CD4-positive, alpha-beta memory T cell (primary cell): ENCODE measurements at regions not wholly inside any gene's neighbourhood (a gene's known extent, or its start where the extent isn't known, plus 50 kb on each side); places are given as distances from the start of the nearest gene placed in this dataset.

Source experiments
- CTCF ChIA-PET: fragments of 350-600 bp; sonication (Branson Sonifier 250); formaldehyde crosslinking; loops from one replicate; lab custom pipeline; 2021; ENCODE audit warnings: inconsistent platforms; ENCODE audit not compliant: partially characterized antibody; lab: Charles Lee
- POLR2A ChIA-PET: fragments of 350-600 bp; sonication (Branson Sonifier 250); formaldehyde crosslinking; loops from one replicate; lab custom pipeline; 2021; ENCODE audit not compliant: partially characterized antibody; lab: Charles Lee
- DNase-seq, 5 donors: peaks; one replicate each; pipeline versions ENCODE4 v3.0.0 to v3.0.0-alpha.2; 2020 to 2022; ENCODE audit warnings: mixed read lengths in 1 of 5
- H3K27ac ChIP-seq: one replicate; pipeline ENCODE4 v1.7.0; 2013; ENCODE audit warnings: low read depth, low read length
- H3K27me3 ChIP-seq: 2 replicates; pipeline ENCODE4 v1.7.0; 2013; ENCODE audit warnings: mild to moderate bottlenecking, low read length, moderate library complexity; ENCODE audit not compliant: insufficient read depth
- H3K36me3 ChIP-seq: 2 replicates; pipeline ENCODE4 v1.7.0; 2013; ENCODE audit warnings: mild to moderate bottlenecking, low read length, moderate library complexity; ENCODE audit not compliant: insufficient read depth
- H3K4me1 ChIP-seq: 2 replicates; pipeline ENCODE4 v1.7.0; 2013; ENCODE audit warnings: mild to moderate bottlenecking, low read length, moderate library complexity; ENCODE audit not compliant: insufficient read depth
- H3K4me3 ChIP-seq, 2 donors: one replicate each; pipeline ENCODE4 v1.7.0; 2013; ENCODE audit warnings: low read length in 2 of 2, mild to moderate bottlenecking in 1 of 2
- H3K9me3 ChIP-seq, 2 donors: one replicate each; pipeline ENCODE4 v1.7.0; 2013; ENCODE audit warnings: low read length in 2 of 2, control low read depth in 1 of 2; ENCODE audit not compliant: control insufficient read depth in 1 of 2
- H3K27ac Mint-ChIP-seq, 7 donors: one replicate each; pipeline ENCODE4 v1.8.0; 2020 to 2021; ENCODE audit warnings: mixed read lengths in 7 of 7, mild to moderate bottlenecking in 6 of 7, inconsistent platforms in 3 of 7, moderate library complexity in 3 of 7
- H3K27me3 Mint-ChIP-seq, 2 donors: one replicate each; pipeline ENCODE4 v1.8.0; 2020 to 2021; ENCODE audit warnings: mixed read lengths in 2 of 2
- H3K36me3 Mint-ChIP-seq, 2 donors: one replicate each; pipeline ENCODE4 v1.8.0; 2020 to 2021; ENCODE audit warnings: mixed read lengths in 2 of 2, inconsistent platforms in 1 of 2, mild to moderate bottlenecking in 1 of 2
- H3K4me1 Mint-ChIP-seq, 4 donors: one replicate each; pipeline ENCODE4 v1.8.0; 2020 to 2021; ENCODE audit warnings: mixed read lengths in 4 of 4, mild to moderate bottlenecking in 1 of 4
- H3K4me3 Mint-ChIP-seq, 8 donors: one replicate each; pipeline ENCODE4 v1.8.0; 2020 to 2021; ENCODE audit warnings: mixed read lengths in 8 of 8, mild to moderate bottlenecking in 7 of 8, moderate library complexity in 6 of 8, inconsistent platforms in 3 of 8
- H3K9me3 Mint-ChIP-seq, 8 donors: one replicate each; pipeline ENCODE4 v1.8.0; 2020 to 2021; ENCODE audit warnings: mixed read lengths in 8 of 8, mild to moderate bottlenecking in 5 of 8, inconsistent platforms in 3 of 8, moderate library complexity in 1 of 8
- intact Hi-C: fragments of 100-400 bp; cut with micrococcal nuclease; formaldehyde crosslinking; loops from one replicate; pipeline ENCODE4 v1.15.1; 2023

DNA sequence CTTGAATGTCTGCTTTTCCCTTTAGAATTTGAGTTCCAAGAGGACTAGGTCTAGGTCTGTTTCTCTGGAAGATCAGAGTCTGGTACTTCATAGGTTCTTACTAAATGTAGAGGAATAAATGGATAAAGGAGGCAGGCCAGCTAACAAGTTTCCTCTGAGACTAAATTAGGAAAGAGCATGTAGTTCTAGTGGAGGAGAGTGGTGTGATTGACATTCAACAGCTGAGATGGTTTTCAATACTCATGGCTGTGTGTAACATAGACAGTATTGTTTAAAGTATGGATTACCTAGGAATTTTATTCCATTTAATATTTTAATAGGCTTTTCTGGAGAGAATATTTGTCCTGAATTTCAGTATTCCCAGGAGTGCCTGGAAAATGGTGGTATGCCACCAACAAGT lies 364.7 kb downstream of the METTL15 start:
- H3K4me3 ChIP-seq, result no peak overlapping the region
- H3K36me3 Mint-ChIP-seq, result no peaks in the 10 kb centered on the region
- no peaks in the 10 kb centered on the region for H3K4me1 ChIP-seq
- H3K27me3 Mint-ChIP-seq, result no peaks in the 10 kb centered on the region
- POLR2A ChIA-PET, result no interaction called here
- DNase-seq, result no peak
- H3K36me3 ChIP-seq, result no peaks in the 10 kb centered on the region
- CTCF ChIA-PET, result no interaction called here
- intact Hi-C loops, result no loop called here
- H3K27ac ChIP-seq, result no peak overlapping the region
- H3K9me3 Mint-ChIP-seq, result peaks cover 0 to 5% (median 0%) of the 10 kb centered on the region in 8 donors
- H3K9me3 ChIP-seq, result no peaks in the 10 kb centered on the region
- no peak overlapping the region for H3K4me3 Mint-ChIP-seq
- no peaks in the 10 kb centered on the region for H3K4me1 Mint-ChIP-seq
- H3K27me3 ChIP-seq, result no peaks in the 10 kb centered on the region
- no peak overlapping the region for H3K27ac Mint-ChIP-seq

- Mint-ChIP-seq H3K4me3 (no peak overlapping the region), H3K27ac (no peak overlapping the region), H3K9me3 (peaks cover 0 to 8% (median 0%) of the 10 kb centered on the region in 8 donors), H3K4me1 (no peaks in the 10 kb centered on the region), H3K27me3 (peaks cover 0 to 2% of the 10 kb centered on the region in 2 donors), H3K36me3 (no peaks in the 10 kb centered on the region)
- Histone ChIP-seq H3K4me1 (no peaks in the 10 kb centered on the region), H3K27me3 (no peaks in the 10 kb centered on the region), H3K4me3 (no peak overlapping the region), H3K9me3 (no peaks in the 10 kb centered on the region), H3K27ac (no peak overlapping the region), H3K36me3 (no peaks in the 10 kb centered on the region)
- CTCF ChIA-PET, result no interaction called here
- POLR2A ChIA-PET, result no interaction called here
- intact Hi-C loops, result no loop called here
- DNase-seq, result no peak
Observed at GRCh38 chr11:28471537-28471936, 363.3 kb downstream of the METTL15 start.

- intact Hi-C loops, result no loop called here
- no peaks in the 10 kb centered on the region for H3K9me3 ChIP-seq
- Mint-ChIP-seq H3K27me3 (peaks cover 0 to 2% of the 10 kb centered on the region in 2 donors), H3K36me3 (no peaks in the 10 kb centered on the region), H3K27ac (no peak overlapping the region), H3K4me3 (no peak overlapping the region), H3K4me1 (no peaks in the 10 kb centered on the region), H3K9me3 (peaks cover 0 to 8% (median 0%) of the 10 kb centered on the region in 8 donors)
- no peak overlapping the region for H3K4me3 ChIP-seq
- DNase-seq, result no peak
- H3K27me3 ChIP-seq, result no peaks in the 10 kb centered on the region
- ChIA-PET POLR2A (no interaction called here), CTCF (no interaction called here)
- H3K27ac ChIP-seq, result no peak overlapping the region
- no peaks in the 10 kb centered on the region for H3K4me1 ChIP-seq
- no peaks in the 10 kb centered on the region for H3K36me3 ChIP-seq
Observed at GRCh38 chr11:28470180-28470579, 362.0 kb downstream of the METTL15 start.

DNA sequence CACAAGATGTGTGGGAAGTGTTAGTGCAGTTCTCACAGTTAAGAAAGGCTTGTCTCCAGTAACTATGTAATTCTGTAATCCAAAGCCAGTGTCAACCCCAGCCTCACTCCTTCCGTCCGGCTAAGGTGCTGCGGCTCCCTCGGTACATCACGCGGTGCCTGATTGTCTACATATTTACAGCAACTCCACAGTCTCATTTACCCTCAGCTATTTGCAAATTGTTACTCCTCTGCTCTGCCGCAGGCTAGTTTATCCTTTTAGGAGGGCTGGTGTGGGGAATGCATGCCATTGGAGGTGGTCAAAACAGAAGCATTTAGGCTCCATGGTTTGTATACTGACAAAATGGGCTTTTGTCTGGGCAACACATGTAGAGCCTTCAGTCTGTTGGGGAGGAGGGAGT lies 358.3 kb downstream of the METTL15 start:
- ChIA-PET CTCF (no interaction called here), POLR2A (no interaction called here)
- Histone ChIP-seq H3K4me1 (no peaks in the 10 kb centered on the region), H3K27me3 (no peaks in the 10 kb centered on the region), H3K36me3 (no peaks in the 10 kb centered on the region), H3K27ac (no peak overlapping the region), H3K9me3 (no peaks in the 10 kb centered on the region), H3K4me3 (no peak overlapping the region)
- no peak overlapping the region for H3K27ac Mint-ChIP-seq
- H3K4me3 Mint-ChIP-seq, result no peak overlapping the region
- peaks cover 0 to 3% (median 0%) of the 10 kb centered on the region in 8 donors for H3K9me3 Mint-ChIP-seq
- no peaks in the 10 kb centered on the region for H3K4me1 Mint-ChIP-seq
- H3K27me3 Mint-ChIP-seq, result peaks cover 0 to 2% of the 10 kb centered on the region in 2 donors
- no peak for DNase-seq
- H3K36me3 Mint-ChIP-seq, result no peaks in the 10 kb centered on the region
- intact Hi-C loops, result no loop called here

DNA sequence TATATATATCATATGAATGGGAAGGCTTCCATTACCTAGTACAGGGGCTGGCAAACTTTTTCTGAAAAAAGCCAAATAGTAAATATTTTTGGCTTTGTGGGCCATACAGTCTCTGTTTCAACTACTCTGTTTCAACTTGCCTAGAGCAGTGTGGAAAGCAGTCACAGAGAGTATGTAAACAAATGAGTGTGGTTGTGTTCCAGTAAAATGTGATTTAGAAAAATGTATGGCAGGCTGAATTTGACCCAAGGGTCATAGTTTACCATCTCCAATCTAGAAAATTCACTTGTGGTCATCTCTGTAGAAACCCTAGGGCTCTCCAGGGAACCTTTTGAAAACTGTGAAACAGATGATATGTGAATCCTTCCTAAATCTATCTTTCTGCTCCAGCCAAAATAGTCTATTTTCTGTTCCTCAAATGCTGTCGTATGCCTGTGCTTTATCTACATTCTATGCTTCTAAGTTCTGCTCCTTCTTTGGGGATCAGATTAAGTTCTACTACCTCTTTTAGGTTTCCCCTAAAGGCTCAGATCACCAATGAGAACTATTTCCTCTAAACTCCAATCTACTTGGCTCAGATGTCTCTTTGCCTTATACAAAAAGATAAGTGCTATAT lies 356.2 kb downstream of the METTL15 start:
- H3K4me1 ChIP-seq, result no peaks in the 10 kb centered on the region
- ChIA-PET CTCF (no interaction called here), POLR2A (no interaction called here)
- Mint-ChIP-seq H3K27ac (no peak overlapping the region), H3K36me3 (no peaks in the 10 kb centered on the region), H3K27me3 (peaks cover 0 to 2% of the 10 kb centered on the region in 2 donors), H3K9me3 (peaks cover 0 to 3% (median 0%) of the 10 kb centered on the region in 8 donors), H3K4me1 (no peaks in the 10 kb centered on the region), H3K4me3 (no peak overlapping the region)
- no peaks in the 10 kb centered on the region for H3K36me3 ChIP-seq
- no peaks in the 10 kb centered on the region for H3K27me3 ChIP-seq
- no peak for DNase-seq
- no peak overlapping the region for H3K4me3 ChIP-seq
- no peaks in the 10 kb centered on the region for H3K9me3 ChIP-seq
- intact Hi-C loops, result no loop called here
- H3K27ac ChIP-seq, result no peak overlapping the region

- DNase-seq, result no peak
- H3K4me1 Mint-ChIP-seq, result no peaks in the 10 kb centered on the region
- Histone ChIP-seq H3K27me3 (no peaks in the 10 kb centered on the region), H3K4me1 (no peaks in the 10 kb centered on the region), H3K27ac (no peak overlapping the region), H3K4me3 (no peak overlapping the region), H3K9me3 (no peaks in the 10 kb centered on the region), H3K36me3 (no peaks in the 10 kb centered on the region)
- no peak overlapping the region for H3K27ac Mint-ChIP-seq
- peaks cover 0 to 2% of the 10 kb centered on the region in 2 donors for H3K27me3 Mint-ChIP-seq
- CTCF ChIA-PET, result no interaction called here
- peaks cover 0 to 3% (median 0%) of the 10 kb centered on the region in 8 donors for H3K9me3 Mint-ChIP-seq
- intact Hi-C loops, result no loop called here
- H3K4me3 Mint-ChIP-seq, result no peak overlapping the region
- no peaks in the 10 kb centered on the region for H3K36me3 Mint-ChIP-seq
- POLR2A ChIA-PET, result no interaction called here
Observed at GRCh38 chr11:28463826-28464225, 355.6 kb downstream of the METTL15 start.

GRCh38 chr11:28461846-28462245 lies 353.7 kb downstream of the METTL15 start:
- H3K27me3 Mint-ChIP-seq, result no peaks in the 10 kb centered on the region
- H3K4me3 ChIP-seq, result no peak overlapping the region
- no peaks in the 10 kb centered on the region for H3K36me3 Mint-ChIP-seq
- intact Hi-C loops, result no loop called here
- H3K9me3 ChIP-seq, result no peaks in the 10 kb centered on the region
- H3K27me3 ChIP-seq, result no peaks in the 10 kb centered on the region
- no peak for DNase-seq
- no peak overlapping the region for H3K4me3 Mint-ChIP-seq
- H3K27ac ChIP-seq, result no peak overlapping the region
- POLR2A ChIA-PET, result no interaction called here
- H3K4me1 ChIP-seq, result no peaks in the 10 kb centered on the region
- H3K4me1 Mint-ChIP-seq, result no peaks in the 10 kb centered on the region
- H3K36me3 ChIP-seq, result no peaks in the 10 kb centered on the region
- CTCF ChIA-PET, result no interaction called here
- no peak overlapping the region for H3K27ac Mint-ChIP-seq
- peaks cover 0 to 4% (median 0%) of the 10 kb centered on the region in 8 donors for H3K9me3 Mint-ChIP-seq

DNA sequence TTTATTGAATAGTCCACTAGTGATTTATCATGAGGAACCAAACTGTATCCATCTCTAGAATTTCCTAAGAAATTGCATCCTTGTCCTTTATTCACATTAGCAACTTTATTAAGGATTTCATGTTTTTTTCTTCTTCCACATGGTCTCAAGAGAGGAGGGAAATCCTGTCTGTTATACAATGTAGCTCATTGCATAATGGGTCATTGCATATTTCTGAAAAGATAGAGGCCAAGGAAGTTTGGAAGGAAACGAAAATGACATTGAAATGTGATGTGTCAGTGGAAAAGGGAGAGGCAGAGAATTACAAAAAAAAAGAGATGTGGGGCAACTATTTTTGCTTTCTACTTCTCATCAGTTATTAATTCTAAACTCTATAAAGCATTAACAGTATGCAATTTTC lies 353.1 kb downstream of the METTL15 start:
- Mint-ChIP-seq H3K4me3 (no peak overlapping the region), H3K4me1 (no peaks in the 10 kb centered on the region), H3K36me3 (no peaks in the 10 kb centered on the region), H3K27me3 (no peaks in the 10 kb centered on the region), H3K27ac (no peak overlapping the region), H3K9me3 (peaks cover 0 to 7% (median 0%) of the 10 kb centered on the region in 8 donors)
- CTCF ChIA-PET, result no interaction called here
- Histone ChIP-seq H3K9me3 (no peaks in the 10 kb centered on the region), H3K27ac (no peak overlapping the region), H3K36me3 (no peaks in the 10 kb centered on the region), H3K27me3 (no peaks in the 10 kb centered on the region), H3K4me1 (no peaks in the 10 kb centered on the region), H3K4me3 (no peak overlapping the region)
- POLR2A ChIA-PET, result no interaction called here
- DNase-seq, result no peak
- intact Hi-C loops, result no loop called here
